KBM-7 (cell line): ENCODE measurements at regions not wholly inside any gene's neighbourhood (a gene's known extent, or its start where the extent isn't known, plus 50 kb on each side); places are given as distances from the start of the nearest gene placed in this dataset.

ENCODE experiments used
- DNase-seq: peaks from one replicate; pipeline ENCODE4 v3.0.0-alpha.2; 2015
- in situ Hi-C: fragments of 300-500 bp; cut with MboI; formaldehyde crosslinking; loops from 2 replicates; pipeline ENCODE4 v1.14.3; 2020; ENCODE audit warnings: low sequenced_read_pairs, low pct_unique_long_range_greater_than_20kb, mixed read lengths

DNA sequence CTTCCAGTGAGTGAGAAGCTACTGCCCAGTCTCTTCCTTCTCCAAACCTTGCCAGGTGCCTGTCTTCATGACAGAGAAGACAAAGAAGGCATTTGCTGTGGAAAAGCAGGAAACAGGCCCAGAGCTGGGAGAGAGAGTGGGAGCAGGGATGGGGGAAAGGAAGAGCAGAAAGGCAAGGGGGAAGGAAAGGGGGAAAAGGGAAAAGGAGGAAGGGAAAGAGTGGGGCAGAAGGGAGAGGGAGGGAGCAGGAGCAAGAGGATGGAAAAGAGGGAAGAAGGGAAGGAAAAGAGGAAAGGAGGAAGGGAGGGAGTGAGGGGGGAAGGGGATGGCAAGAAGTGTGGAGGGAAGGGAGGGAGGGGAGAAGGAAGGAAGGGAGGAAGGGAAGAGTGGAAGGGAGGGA is 121.2 kb upstream of the LINGO1 start:
- in situ Hi-C loops: no loop called here
- DNase-seq: no peak

DNA sequence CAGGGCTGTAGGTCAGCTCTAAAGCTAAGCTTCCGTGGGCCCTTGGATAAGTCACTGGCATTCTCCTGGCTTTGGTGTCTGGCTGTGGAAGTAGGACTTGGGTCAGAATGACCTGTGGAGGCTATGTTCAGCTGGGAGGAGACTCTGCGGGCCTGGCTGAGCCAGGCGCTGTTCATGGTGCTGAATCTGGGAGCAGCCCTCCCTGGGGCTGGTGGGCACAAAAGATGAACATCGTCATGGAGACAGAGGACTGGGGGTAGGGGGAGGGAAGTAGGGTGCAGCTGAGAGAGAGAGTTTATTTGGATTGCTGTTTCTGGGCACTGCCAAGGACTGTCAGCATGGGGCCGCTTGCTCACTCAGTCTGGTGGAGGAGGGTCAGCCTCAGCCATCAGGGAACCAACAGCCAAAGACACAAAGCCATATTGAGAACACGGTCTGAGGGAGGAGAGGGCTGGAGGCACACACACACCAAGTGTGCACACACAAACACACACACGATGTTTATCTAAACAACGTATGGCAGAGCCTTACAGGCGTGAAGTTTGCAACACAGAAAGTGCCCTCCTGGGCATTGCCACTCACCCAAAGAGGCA is 120.7 kb upstream of the LINGO1 start:
- peak; percentile 57 for DNase-seq
- in situ Hi-C loops: no loop called here

DNA sequence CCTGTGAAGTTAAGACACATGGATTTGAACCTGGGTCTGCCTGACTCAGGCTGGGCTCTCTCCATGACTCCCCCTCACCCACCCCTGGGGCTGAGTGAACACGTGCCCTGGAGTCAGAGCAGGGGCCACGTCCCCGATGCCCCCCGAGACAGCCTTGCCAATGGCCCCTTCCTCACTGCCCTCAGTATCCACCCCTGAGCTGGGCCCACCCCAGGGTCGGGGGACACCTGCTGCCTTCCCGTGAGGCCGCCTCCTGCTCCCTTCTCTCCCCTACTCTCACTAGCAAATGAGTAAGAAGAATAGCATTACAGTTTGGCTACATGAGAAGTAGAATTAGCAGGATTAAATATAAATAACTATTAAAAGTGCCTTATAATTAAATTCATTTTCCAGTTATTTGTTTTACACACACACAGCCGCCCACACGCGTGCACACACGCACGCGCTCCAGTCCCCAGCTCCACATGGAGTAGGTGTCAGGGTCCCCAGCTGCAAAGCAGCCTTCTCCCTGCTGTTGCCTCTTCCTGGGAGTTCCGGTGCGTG is 117.4 kb upstream of the LINGO1 start:
- no peak for DNase-seq
- in situ Hi-C loops: no loop called here

DNA sequence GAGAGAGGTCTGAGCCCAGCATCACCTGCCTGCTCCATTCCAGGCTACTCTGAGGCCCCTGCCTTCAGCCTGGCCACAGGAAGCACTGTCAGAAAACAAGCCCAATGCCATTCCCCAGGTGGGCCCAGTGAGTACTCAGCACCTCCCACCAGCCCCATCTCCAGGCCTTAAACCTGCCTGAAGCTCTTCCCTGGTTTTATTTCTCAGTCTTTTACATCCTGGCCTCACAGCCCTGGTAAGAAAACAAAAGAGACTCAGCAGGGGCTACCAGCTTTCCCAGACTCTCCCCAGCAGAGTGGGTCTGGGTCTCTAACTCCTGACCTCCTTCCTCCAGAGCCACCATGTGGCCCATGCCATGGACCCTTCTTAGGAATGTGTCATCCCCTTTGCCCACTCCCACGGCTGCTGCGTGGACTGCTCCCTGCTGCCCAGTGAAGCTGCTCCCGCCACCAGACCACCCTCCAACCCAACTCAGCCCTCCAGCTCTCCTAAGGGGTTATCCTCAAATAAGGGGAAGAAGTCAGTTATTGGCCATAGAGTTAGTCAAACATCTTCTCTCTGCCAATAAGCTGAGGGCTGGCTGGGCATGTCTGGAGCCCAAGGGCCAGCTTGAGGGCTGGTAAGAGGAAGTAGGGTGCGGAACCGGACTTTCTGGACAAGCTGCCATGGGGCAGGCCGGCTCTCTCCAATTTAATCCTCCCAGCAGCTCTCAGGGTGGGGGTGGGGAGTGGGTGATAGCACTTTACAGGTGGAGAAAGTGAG is 116.7 kb upstream of the LINGO1 start:
- in situ Hi-C loops: no loop called here
- DNase-seq: no peak

DNA sequence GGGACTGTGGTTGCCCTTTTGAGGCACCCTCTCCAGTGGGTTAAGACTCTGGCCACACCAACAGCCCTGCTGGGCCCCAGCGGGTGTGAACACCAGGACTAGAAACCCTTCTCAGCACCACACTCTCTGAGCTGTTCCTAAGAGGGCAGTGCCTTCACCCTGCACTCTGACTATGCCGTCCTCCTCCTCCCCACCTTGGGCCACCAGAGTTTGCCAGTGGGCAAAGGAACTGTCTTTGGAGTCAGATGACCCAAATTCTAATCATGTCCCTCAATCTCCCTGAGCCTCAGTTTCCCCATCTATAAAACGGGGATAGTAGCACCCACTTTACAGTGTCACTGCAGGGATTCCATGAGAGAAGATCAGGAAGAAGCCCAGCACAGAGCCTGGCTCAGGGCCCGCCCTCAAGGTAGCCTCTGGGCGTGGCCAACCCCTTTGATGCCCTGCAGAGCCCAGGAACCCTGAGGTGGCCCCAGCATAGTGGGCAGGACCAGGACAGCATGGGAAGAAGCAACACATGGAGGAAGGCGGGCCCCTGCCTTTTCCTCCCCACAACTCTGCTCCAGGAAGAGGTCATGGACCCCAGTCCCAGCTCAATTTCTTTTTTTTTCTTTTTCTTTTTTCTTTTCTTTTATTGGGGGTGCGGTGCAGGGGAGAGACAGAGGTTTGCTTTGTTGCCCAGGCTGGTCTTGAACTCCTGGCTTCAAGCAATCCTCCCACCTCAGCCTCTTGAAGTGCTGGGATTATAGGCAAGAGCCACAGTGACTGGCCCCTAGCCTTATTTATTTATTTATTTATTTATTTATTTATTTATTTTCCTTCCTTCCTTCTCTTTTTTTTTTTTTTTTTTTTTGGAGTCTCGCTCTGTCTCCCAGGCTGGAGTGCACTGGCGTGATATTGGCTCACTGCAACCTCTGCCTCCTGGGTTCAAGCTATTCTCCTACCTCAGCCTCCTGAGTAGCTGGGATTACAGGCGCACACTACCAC is 115.7 kb upstream of the LINGO1 start:
- no peak for DNase-seq
- in situ Hi-C loops: no loop called here

DNA sequence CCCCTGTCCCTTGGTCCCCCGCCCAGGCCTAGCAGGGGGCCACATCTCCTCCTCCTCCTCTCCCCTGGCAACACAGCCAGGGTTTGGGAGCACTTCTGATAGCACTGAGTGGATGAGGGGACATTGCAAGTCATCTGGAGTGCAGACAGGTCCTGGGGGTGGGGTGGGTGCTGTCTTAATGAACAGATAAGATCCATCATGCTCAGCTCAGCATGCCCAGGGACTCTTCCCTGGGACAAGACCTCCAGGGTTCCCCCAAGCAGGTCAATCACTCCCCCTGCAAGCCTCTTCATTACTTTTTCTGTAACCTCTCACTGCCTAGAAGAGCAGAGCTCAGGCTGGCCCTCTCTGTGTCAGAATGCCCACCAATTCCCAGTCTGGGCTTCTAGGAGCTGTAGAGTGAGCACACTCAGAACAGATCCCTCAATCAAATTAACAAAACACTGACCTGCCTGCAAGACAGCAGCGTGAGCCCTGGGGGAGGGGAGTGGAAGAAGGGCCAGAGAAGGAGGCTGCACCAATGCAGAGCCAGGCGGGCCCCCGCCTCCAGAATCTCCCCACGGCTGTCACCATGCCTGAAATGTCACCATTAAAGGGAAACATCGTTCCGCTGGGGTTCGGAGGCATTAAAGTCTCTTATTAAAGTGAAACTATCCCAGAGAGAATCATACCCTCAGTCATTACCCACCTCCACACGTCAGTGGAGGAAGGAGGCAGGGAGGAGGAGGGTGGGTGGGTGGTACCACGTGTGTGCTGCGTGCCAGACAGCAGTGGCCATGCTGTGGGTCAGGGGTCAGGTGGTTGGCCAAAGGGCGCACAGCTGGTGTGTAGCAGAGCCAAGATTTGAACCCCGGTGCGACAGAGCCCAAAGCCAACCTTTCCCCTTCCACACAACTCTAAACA is 114.7 kb upstream of the LINGO1 start:
- in situ Hi-C loops: no loop called here
- no peak for DNase-seq

DNA sequence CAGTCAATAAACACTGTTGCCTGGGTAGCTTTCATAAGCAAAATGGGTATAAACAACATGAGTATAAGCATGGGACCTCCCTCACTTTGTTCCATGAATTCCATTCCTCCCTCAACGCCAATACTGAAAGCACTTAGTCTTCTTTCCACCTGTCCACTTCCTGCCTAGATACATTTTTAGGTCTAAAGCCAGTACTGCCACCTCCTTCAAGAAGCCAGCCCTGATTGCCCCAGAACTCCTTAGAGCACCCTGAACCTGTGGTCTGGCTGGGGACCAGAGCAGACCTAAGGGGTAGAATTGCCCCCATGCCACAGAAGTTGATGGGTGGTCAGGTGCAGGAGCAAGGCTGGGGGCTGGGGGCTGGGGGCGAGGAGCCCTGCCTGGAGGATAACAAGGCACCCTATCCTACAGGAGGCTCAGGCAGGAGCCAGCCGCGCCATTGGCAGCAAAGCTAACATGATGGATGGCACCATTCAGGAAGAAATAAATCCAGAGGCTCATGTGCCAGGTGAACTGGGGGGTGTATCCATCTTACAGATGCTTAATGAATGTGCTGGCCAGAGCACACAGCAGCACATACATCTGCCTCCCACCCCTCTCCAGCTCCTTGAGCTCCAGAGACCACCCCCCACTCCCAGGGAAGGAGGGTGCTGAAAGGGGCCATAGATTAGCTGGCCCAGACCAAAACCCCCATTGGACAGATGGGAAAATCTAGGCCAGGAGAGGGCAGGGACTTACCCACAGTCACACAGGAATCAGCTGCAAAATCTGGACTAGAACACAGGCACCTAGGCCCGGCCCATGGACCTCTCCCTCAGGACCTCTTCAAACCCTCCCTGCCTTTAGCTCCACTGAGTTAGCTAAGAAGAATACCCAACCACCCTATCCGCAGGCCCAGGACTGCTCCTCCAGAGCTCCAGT is 113.8 kb upstream of the LINGO1 start:
- no peak for DNase-seq
- in situ Hi-C loops: no loop called here

DNA sequence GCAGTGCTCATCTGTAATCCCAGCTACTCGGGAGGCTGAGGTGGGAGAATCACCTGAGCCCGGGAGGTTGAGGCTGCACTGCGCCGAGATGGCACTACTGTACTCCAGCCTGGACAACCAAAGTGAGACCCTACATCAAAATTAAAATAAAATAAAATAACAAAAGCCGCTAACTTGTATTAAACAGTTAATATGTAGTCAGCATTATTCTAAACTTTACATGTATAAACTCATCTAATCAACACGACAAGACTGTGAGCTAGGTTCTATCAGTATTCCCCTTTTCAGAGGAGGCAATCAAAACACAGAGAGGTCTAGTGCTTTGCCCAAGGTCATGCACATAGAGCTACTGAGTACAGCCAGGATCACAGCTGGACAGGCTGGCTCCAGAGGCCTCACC is 111.7 kb upstream of the LINGO1 start:
- DNase-seq: no peak
- in situ Hi-C loops: no loop called here

DNA sequence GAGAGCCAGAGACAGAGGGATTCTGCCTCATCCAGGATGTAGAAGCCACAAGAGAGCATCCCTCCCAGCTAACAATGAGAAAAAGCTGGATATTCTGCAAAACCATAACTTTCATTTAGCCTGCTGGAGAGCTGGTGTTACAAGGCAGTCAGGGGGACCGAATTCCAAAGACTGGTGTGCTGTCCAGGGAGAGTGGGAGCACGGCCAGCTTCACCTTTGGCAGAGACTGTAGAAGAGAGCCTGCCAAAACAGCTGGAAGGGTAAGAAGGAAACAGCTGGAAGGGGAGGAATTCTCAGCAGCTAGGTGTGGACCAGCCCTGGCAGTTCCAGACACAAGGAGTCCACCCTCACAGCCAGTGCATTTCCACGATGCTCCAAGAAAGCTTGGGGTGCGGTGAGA is 109.9 kb upstream of the LINGO1 start:
- in situ Hi-C loops: no loop called here

DNA sequence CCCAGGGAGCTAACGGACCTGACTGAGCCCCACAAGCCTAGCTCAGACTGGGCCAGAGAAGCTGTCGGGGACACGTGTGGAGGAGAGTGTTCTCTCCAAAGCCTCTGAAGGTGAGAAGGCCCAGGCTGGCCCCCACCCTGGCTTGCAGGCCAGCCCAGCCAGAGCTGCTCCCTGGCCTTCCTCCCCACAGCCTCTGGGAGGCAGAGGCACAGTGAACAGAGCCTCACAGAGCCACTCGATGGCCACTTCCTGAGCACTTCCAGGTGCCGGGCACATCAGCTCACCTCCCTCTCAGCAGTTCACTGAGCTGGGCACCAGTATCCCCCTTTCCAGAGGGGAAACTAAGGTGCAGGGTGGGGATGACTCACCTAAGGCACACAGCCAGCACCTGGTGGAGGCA is 109.4 kb upstream of the LINGO1 start:
- in situ Hi-C loops: no loop called here
- DNase-seq: no peak

More for the DNA sequence above, 109.9 kb upstream of the LINGO1 start:
- no peak for DNase-seq

DNA sequence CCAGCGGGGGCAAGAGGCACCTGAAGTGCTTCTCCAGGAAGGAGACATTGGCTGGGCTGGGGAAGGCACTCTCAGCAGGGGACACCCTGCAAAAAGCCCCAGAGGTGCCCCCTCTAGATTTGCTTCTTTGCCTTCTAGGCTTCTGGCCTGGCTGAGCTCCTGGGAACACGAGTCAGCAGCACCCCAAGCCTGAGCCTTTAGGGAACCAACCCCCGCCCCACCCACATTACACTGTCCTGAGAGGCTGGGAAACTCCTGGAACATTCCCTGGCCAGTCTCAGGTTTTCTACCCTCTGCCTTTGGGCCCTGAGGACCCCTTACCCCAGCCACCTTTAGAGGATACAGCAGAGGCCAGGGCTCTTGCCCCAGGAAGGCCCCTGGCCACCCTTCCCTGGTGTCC is 108.4 kb upstream of the LINGO1 start:
- in situ Hi-C loops: no loop called here
- DNase-seq: no peak

DNA sequence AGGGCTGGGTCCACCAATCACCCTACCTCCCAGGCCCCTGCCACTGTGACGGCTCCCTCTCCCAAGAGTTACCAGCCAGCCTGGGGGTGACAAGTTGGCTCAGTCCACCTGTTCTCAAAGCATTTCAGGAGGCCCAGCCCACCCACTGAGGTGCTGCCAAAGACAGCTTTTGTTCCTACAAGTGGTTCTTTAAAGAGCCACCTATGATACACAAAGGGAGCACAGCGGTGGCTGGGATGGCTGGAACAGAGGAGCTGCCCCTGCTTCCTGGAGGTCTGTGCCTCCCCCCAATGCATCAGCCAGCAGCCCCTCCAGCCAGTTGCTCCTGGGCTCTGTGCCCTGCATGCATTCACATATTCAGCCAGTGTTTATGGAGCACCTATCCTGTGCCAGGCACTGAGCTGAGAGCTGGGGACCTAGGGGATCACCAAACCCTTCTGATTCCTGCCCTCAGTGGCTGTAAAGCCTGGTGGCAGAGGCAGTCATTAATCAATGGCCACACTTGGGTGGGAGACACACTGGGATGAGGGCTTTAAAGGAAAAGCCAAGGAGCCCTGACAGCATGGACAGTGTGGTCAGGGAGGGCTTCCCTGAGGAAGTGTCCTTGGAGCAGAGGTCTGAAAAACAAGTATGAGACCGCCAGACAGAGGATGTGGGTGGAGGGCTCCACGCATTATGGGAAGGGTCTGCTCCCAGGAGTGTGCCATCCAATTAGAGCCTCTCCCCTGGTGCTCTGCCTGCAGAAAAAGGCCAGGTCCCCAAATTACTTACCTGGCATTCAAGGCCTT is 107.1 kb upstream of the LINGO1 start:
- in situ Hi-C loops: no loop called here
- DNase-seq: no peak

DNA sequence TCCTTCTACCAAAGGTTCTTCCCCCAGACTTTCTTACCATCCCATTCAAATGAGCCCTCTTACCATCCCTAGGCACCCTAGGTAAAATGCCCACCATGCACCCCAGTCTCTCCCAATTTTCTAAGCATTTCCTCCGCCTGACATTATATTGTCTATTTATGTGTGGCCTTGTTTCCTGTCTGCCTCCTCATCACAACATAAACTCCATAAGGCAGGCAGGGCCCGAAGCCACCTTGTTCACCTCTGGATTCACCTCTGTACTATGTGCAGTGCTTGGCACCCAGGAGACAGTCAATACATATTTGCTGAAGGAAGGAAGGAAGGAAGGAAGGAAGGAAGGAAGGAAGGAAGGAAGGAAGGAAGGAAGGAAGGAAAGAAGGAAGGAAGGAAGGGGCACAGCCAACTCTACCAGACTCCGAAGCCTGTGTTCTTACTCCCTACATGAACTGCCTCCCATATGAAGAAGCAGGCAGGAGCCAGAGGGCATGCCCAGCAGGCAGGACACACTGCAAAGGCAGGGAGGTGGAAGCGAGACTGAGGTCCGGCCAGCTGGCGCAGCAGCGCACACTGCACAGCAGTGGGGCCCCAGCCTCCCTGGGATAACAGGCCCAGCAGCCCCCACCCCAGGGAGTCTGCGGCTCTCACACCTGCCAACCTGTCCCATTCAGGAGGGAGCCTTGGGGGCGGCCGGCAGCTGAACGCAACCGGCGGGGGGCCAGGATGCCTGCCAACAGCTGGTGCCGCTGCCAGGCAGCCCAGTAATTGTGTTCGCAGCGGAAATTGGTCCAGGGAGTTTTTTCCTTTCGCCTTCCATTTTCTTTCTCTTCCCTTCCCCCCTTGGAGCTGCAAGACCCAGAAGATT is 106.0 kb upstream of the LINGO1 start:
- in situ Hi-C loops: no loop called here
- DNase-seq: no peak

DNA sequence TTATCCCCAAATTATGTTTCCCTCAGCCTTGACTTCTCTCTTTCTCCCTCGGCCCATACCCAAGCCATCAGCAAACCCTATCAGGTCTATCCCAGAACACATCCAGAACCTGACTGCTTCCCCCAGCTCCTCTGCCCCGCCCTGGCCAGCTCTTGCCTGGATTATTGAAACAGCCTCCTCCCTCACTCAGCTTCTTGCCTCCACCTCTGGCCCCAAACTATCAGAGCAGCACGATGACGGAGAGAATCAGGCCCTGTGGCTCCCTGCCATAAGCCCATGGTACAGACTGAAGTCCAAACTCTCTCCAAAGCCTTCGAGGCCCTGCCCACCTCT is 105.3 kb upstream of the LINGO1 start:
- DNase-seq: no peak
- in situ Hi-C loops: no loop called here

DNA sequence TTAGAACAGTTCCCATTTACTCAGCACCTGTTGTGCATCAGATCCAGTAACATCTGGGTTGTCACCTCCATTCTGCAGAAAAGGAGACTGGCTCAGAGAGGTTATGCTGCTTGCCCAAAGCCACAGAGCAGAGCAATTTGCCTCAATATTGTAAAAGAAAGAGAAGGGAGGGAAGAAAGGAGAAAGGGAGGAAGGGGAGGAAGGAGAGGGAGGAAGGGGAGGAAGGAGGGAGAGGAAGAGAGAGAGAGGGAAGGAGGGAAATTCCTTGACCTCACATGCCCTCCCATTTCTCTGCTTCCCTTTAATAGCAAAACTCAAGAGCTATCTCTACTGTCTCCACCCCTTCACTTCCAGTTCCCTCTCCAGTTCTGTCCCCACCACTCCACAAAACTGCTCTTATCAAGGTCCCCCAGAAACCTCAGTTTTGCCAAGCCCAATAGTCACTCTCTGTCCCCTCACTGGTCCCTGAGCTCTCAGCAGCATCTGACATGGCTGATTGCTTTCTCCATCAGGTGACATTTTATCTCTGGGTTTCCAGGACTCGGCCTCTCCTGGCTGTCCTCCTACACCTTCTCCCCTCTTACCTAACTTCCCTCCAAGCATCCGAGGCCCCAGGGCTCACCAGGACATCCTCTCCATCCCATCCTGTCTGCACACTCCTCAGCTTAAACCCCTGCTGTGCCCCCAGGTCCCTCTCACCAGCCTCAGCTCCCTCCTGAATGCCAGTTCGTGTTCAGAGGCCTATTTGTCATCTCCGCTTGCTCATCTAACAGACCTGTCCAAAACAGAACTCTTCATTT is 104.7 kb upstream of the LINGO1 start:
- in situ Hi-C loops: no loop called here

DNA sequence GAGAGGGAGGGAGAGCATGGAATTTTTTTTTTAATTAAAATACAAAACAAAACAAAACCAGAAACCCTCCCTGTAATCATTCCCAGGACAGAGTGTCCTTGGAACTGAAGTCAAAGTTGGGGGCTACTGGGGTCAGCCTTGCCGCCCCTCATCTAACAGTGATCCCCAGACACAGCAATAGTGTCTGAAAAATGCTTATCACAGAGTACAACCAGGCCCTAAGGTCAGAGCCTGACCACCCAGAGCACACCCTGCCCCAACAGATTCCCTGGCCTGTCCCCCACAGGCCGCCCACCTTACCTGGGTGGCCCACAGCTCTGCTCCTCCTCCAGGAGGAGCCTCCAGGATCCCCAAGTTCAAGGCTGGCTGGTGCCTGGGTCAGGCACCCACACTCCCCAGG is 101.6 kb upstream of the LINGO1 start:
- in situ Hi-C loops: no loop called here
- no peak for DNase-seq

More for the DNA sequence above, 104.7 kb upstream of the LINGO1 start:
- no peak for DNase-seq
